Adipocyte (in vitro differentiated cells): ENCODE measurements at regions not wholly inside any gene's neighbourhood (a gene's known extent, or its start where the extent isn't known, plus 50 kb on each side); places are given as distances from the start of the nearest gene placed in this dataset.
"Not testable (repeated sequence)": the region's sequence is repeated elsewhere in the genome, so short reads cannot be mapped to it uniquely, and the experiment has no call there.

ENCODE experiments used
- DNase-seq: peaks from one replicate; pipeline ENCODE4 v3.0.0-alpha.2; 2015; ENCODE audit warnings: low read depth
- H3K27me3 ChIP-seq: replicated peaks from 2 replicates; pipeline ENCODE4 v1.7.0; 2013; ENCODE audit warnings: mild to moderate bottlenecking, low read length, moderate library complexity; ENCODE audit not compliant: control insufficient read depth, insufficient read depth
- H3K36me3 ChIP-seq: 2 replicates; pipeline ENCODE4 v1.7.0; 2013; ENCODE audit warnings: low read length, mild to moderate bottlenecking, moderate library complexity; ENCODE audit not compliant: control insufficient read depth, insufficient read depth, severe bottlenecking
- H3K4me1 ChIP-seq: 2 replicates; pipeline ENCODE4 v1.7.0; 2013; ENCODE audit warnings: mild to moderate bottlenecking, low read length, moderate library complexity; ENCODE audit not compliant: control insufficient read depth, insufficient read depth
- H3K4me3 ChIP-seq: 2 replicates; pipeline ENCODE4 v1.7.0; 2013; ENCODE audit warnings: mild to moderate bottlenecking, low read length, moderate library complexity
- H3K9ac ChIP-seq: 2 replicates; pipeline ENCODE4 v1.7.0; 2013; ENCODE audit warnings: mild to moderate bottlenecking, low read length, moderate library complexity
- H3K9me3 ChIP-seq: 2 replicates; pipeline ENCODE4 v1.7.0; 2013; ENCODE audit warnings: mild to moderate bottlenecking, low read length, moderate library complexity; ENCODE audit not compliant: control insufficient read depth

DNA sequence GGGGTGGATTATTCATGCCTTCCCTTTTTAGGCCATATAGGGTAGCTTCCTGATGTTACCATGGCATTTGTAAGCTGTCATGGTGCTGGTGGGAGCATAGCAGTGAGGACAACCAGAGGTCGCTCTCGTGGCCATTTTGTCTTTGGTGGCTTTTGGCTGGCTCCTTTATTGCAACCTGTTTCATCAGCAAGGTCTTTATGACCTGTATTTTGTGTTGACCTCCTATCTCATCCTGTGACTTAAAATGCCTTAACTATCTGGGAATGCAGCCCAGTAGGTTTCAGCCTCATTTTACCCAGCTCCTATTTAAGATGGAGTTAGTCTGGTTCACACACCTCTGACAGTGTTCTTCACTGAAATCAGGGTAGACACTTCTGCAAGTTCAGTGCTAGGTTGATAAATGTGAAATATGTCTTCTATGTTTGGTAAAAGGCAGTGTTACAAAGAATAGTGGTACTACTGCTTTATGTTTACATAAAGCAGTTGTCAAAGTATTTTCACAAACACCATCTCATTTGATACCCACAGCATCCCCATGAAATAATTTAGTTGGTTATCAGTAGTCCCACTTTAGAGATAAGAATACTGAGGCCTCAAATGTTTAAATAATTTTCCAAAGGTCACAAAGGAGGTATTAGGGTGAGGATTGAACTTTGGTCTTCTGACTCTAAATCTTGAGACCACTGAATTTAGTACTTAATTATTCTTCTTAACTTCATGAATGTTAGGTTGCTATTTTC is 77.1 kb upstream of the C4orf54 start:
- no peak overlapping the region for H3K9ac ChIP-seq
- peaks cover 12% of the 10 kb centered on the region for H3K9me3 ChIP-seq
- no peak overlapping the region for H3K4me3 ChIP-seq
- H3K4me1 ChIP-seq = no peaks in the 10 kb centered on the region
- DNase-seq = no peak
- H3K27me3 ChIP-seq = no peaks in the 10 kb centered on the region
- H3K36me3 ChIP-seq = no peaks in the 10 kb centered on the region

DNA sequence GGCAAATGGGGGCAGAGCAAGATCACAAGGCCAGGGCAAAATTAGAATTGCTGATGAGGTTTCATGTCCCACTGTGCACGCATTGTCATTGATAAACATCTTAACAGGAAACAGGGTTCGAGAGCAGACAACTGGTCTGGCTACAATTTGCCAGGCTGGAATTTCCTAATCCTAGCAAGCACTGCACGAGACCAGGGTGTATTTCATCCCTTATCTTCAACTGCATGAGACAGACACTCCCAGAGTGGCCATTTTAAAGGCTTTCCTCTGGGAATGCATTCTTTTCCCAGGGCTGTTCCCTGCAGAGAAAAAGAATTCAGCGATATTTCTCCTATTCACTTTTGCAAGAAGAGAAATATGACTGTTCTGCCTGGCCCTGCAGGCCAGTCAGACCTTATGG is 75.8 kb upstream of the C4orf54 start:
- not testable (repeated sequence) for H3K36me3 ChIP-seq, H3K4me1 ChIP-seq, H3K4me3 ChIP-seq, DNase-seq, H3K27me3 ChIP-seq, H3K9me3 ChIP-seq, H3K9ac ChIP-seq

DNA sequence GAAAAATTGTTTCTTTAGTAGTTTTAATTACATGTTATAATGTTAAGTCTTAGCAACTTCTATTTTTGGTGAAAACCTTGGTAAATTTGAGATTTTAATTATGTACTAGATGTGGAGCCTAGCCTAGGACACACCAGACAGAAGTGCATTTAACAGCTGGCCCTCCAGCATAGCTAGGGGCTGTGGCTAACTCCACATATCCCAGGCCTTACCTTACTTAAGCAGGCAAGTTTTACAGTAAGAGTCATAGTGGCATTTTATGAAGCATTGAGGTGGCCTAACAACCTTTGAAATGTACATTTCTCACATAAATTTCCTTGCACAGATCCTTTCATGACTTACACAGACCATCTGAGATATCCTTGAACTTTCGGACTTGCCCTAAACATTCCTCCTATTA is 71.6 kb upstream of the C4orf54 start:
- no peak for DNase-seq
- no peaks in the 10 kb centered on the region for H3K36me3 ChIP-seq
- peaks cover 6% of the 10 kb centered on the region for H3K9me3 ChIP-seq
- no peak overlapping the region for H3K4me3 ChIP-seq
- H3K9ac ChIP-seq = no peak overlapping the region
- peaks cover under 1% of the 10 kb centered on the region for H3K4me1 ChIP-seq
- peaks cover 7% of the 10 kb centered on the region for H3K27me3 ChIP-seq

DNA sequence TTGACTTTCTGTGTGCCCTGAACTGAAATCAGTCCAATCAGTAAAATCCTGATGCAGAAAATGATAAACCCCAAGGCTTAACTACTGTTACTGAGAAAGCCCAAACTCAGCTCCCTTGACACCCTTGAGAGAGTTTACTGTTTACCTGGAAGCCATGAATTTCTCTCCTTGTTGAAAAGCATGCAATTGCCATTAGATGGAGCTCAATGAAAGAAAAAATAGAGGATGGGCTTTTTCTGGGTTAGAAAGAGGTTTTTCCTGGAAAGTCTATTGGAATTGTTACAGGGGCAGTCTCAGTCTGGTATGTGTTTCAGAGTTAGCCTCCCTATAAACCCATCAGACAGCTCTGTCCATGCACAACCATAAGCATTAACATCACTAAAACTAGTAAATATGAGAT is 66.4 kb upstream of the C4orf54 start:
- no peak overlapping the region for H3K4me3 ChIP-seq
- peaks cover 7% of the 10 kb centered on the region for H3K27me3 ChIP-seq
- DNase-seq = peak; percentile 37
- H3K9me3 ChIP-seq = no peaks in the 10 kb centered on the region
- H3K4me1 ChIP-seq = peaks cover 36% of the 10 kb centered on the region
- no peak overlapping the region for H3K9ac ChIP-seq
- no peaks in the 10 kb centered on the region for H3K36me3 ChIP-seq

DNA sequence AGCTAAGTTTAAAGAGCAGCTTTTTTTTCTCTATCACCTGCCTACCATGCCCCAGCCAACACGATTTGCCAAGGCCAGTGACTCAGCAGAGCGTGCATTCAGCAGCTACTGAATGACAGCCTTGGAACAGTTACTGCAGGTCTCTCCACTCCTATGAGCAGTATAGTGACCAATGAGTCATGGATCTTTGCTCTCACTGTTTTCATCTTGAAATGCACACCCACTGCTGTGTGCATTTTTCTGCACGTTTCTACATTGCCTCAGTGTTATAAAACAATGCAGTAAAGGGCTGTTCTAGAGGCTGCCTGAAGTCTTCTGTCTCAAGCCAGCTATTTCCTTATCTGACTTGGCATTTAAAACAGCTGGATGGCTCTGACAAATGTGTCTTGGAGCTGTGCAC is 66.0 kb upstream of the C4orf54 start:
- Histone ChIP-seq H3K27me3 (peaks cover 7% of the 10 kb centered on the region), H3K4me3 (no peak overlapping the region), H3K4me1 (peaks cover 36% of the 10 kb centered on the region), H3K9ac (no peak overlapping the region), H3K36me3 (no peaks in the 10 kb centered on the region), H3K9me3 (no peaks in the 10 kb centered on the region)
- peak; percentile 72 for DNase-seq

DNA sequence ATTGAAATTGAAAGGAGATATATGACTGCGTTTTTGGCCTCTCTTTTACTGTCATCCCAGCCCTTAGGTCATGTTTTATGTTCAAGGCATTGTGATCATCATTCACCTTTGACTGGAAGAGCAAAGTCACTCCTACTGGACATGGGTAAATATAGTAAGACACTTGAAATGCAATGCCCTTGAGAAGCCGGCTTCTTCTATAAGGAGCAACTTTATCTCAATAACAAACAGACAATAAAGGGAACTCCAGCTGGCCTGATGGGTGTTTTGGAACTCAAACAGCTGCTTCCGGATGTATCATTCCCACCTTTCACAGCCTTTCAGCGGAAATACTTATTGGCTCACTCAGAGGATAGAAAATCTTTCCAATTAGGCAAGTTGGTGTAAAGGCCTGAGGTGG is 65.1 kb upstream of the C4orf54 start:
- no peak for DNase-seq
- H3K4me3 ChIP-seq = no peak overlapping the region
- no peaks in the 10 kb centered on the region for H3K36me3 ChIP-seq
- H3K9ac ChIP-seq = no peak overlapping the region
- H3K9me3 ChIP-seq = no peaks in the 10 kb centered on the region
- H3K27me3 ChIP-seq = peaks cover 7% of the 10 kb centered on the region
- H3K4me1 ChIP-seq = peaks cover 36% of the 10 kb centered on the region

DNA sequence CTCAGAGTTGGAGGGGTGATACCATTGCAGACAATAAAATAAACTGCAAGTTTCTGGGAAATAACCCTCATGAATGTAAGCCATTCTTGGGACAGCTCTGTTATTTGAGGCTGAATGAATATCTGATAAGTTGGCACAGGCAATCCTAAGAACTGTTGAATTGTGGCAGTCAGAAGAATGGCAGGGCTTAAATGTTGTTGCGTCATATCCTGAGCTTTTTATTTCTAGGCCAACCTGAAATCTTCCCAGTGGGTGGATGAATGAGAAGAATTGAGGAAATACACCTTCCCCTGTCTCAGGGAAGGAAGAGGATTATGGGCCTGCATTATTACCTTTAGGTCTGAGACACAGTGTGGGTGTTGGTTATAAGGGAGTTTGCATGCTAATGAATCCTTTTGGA is 64.4 kb upstream of the C4orf54 start:
- no peaks in the 10 kb centered on the region for H3K9me3 ChIP-seq
- no peaks in the 10 kb centered on the region for H3K36me3 ChIP-seq
- peak; percentile 29 for DNase-seq

DNA sequence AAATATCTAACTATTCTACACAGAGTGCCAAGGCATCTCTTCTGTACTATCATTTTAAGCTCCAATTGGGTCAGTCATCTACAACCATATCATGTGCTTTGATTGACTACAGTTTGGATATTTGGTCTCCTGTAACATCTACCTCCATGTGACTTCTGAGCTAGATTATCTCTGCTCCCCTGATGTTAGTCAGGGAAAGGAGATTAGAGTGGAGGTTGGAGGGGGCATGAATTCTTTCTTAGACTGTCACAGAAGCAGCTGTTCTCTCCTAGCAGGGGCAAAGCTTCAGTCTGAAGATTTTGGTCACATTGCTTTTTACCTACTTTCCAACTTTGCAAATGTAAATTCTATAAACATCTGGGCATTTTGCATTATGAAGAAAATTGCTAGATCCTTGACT is 62.6 kb upstream of the C4orf54 start:
- DNase-seq = no peak
- no peak overlapping the region for H3K4me3 ChIP-seq
- H3K9me3 ChIP-seq = no peaks in the 10 kb centered on the region
- no peaks in the 10 kb centered on the region for H3K36me3 ChIP-seq
- peaks cover 36% of the 10 kb centered on the region for H3K4me1 ChIP-seq
- no peak overlapping the region for H3K9ac ChIP-seq
- H3K27me3 ChIP-seq = no peaks in the 10 kb centered on the region

More for the DNA sequence above, 64.4 kb upstream of the C4orf54 start:
- Histone ChIP-seq H3K4me1 (peaks cover 36% of the 10 kb centered on the region), H3K9ac (no peak overlapping the region), H3K4me3 (no peak overlapping the region), H3K27me3 (peaks cover 7% of the 10 kb centered on the region)

DNA sequence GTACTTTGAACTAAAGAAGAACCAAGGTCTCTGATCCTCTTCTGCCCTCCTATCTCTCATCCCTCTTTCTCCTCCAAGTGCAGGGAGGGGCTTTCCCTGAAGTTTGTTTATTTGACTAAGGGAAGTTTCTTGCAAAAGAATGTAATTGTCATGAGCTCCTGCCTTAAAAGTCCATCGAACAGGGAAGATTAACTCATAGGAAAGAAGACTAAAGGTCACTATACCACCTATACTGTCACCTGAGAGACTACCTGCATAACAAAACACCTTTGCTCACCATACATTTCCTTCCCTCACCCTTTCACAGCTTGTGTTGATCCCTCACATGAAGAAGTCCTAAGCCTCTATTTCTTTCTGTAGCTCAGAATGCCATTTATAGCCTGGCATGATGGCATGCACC is 59.4 kb upstream of the C4orf54 start:
- DNase-seq = no peak

DNA sequence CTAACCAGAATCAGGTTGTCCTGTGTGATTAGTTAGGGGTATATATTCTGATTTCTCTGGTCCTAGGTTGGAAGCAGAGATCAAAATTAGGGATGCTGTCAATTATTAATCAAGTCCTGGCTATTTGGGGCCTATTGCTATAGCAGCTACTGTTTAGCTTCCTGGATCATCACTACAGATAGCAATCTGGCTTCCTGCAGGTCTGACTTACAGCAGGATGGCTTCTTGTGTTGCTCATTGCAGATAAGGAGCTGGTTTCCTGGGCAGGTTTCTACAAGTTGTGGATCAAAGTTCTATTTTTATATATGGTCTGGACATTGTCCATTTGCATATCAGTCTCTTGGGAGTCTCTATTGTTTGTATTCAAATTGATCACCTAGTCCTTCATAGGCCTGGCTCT is 57.7 kb upstream of the C4orf54 start:
- H3K36me3 ChIP-seq = no peaks in the 10 kb centered on the region
- no peak for DNase-seq
- H3K27me3 ChIP-seq = peaks cover 7% of the 10 kb centered on the region
- no peak overlapping the region for H3K9ac ChIP-seq
- peaks cover 11% of the 10 kb centered on the region for H3K4me1 ChIP-seq
- H3K9me3 ChIP-seq = no peaks in the 10 kb centered on the region
- no peak overlapping the region for H3K4me3 ChIP-seq

More for the DNA sequence above, 59.4 kb upstream of the C4orf54 start:
- H3K9me3 ChIP-seq = no peaks in the 10 kb centered on the region
- no peak overlapping the region for H3K4me3 ChIP-seq
- H3K36me3 ChIP-seq = no peaks in the 10 kb centered on the region
- H3K9ac ChIP-seq = no peak overlapping the region
- peaks cover 5% of the 10 kb centered on the region for H3K27me3 ChIP-seq
- peaks cover 23% of the 10 kb centered on the region for H3K4me1 ChIP-seq

DNA sequence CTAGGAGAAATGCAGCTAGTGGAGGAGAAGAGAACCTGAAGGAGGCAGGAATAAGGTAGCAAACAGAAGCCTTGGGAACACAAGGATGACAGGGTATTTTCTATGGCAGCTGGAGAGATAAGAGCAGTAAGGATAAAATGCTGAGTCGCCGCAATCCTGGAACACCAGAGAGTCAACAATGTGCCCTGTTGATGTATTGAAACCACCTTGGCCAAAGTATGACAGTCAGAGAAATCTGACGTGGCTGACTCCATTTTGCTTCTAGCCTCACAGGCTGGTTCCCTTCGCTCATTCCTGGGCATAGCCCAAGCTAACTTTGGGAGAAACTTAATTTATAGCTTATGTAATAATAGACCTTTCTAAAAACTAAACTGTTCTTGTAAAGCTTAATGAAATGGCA is 56.6 kb upstream of the C4orf54 start:
- no peak for DNase-seq
- Histone ChIP-seq H3K4me1 (peaks cover under 1% of the 10 kb centered on the region), H3K27me3 (peaks cover 7% of the 10 kb centered on the region), H3K4me3 (no peak overlapping the region), H3K36me3 (no peaks in the 10 kb centered on the region), H3K9me3 (no peaks in the 10 kb centered on the region), H3K9ac (no peak overlapping the region)

DNA sequence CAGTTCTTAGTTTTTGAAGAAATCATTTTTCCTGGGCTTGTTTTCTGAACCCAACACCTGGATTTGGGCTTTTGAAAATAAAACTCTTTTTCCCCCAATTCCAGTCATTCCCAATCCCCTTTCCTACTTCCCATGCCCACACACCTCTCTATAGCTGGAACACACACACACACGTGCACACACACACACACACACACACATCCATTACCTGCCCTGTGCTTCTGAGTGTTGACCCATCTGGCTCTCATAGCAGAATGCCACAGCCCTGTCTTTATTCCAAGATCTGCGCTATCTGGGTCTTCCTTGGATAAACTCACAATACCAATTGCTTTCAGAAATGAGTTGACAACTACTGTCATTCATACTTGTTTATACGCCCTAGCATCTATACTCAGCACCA is 54.9 kb upstream of the C4orf54 start:
- Histone ChIP-seq H3K4me1 (no peaks in the 10 kb centered on the region), H3K9ac (no peak overlapping the region), H3K4me3 (no peak overlapping the region), H3K9me3 (no peaks in the 10 kb centered on the region), H3K27me3 (peaks cover 7% of the 10 kb centered on the region), H3K36me3 (no peaks in the 10 kb centered on the region)
- DNase-seq = no peak
